NCI-H510A (cell line): ENCODE measurements at regions not wholly inside any gene's neighbourhood (a gene's known extent, or its start where the extent isn't known, plus 50 kb on each side); places are given as distances from the start of the nearest gene placed in this dataset.

Source experiments
- DNase-seq: peaks from one replicate; lab custom pipeline; 2025; lab: John Stamatoyannopoulos, UW

GRCh38 chr5:62714296-62714695 lies 135.7 kb downstream of the LRRC70 start:
- no peak for DNase-seq

- no peak for DNase-seq
Observed at GRCh38 chr5:62708481-62709325, 130.1 kb downstream of the LRRC70 start.

- DNase-seq: no peak
Observed at GRCh38 chr5:62707563-62707962, 128.9 kb downstream of the LRRC70 start.

GRCh38 chr5:62707131-62707530 lies 128.5 kb downstream of the LRRC70 start:
- no peak for DNase-seq

GRCh38 chr5:62705022-62705421 lies 126.4 kb downstream of the LRRC70 start:
- no peak for DNase-seq

GRCh38 chr5:62702126-62702525 lies 123.5 kb downstream of the LRRC70 start:
- DNase-seq: no peak

GRCh38 chr5:62701036-62701435 lies 122.4 kb downstream of the LRRC70 start:
- DNase-seq: no peak

- no peak for DNase-seq
Observed at GRCh38 chr5:62698756-62699155, 120.1 kb downstream of the LRRC70 start.

- no peak for DNase-seq
Observed at GRCh38 chr5:62695274-62695673, 116.7 kb downstream of the LRRC70 start.

- peak; percentile 27 for DNase-seq
Observed at GRCh38 chr5:62692946-62693713, 114.5 kb downstream of the LRRC70 start.

GRCh38 chr5:62691946-62692345 lies 113.3 kb downstream of the LRRC70 start:
- no peak for DNase-seq

GRCh38 chr5:62690421-62690820 lies 111.8 kb downstream of the LRRC70 start:
- DNase-seq: no peak

- DNase-seq: no peak
Observed at GRCh38 chr5:62689599-62690368, 111.2 kb downstream of the LRRC70 start.

GRCh38 chr5:62686692-62687091 lies 108.1 kb downstream of the LRRC70 start:
- DNase-seq: no peak

GRCh38 chr5:62685221-62685620 lies 106.6 kb downstream of the LRRC70 start:
- DNase-seq: no peak

- DNase-seq: no peak
Observed at GRCh38 chr5:62684310-62684709, 105.7 kb downstream of the LRRC70 start.

- no peak for DNase-seq
Observed at GRCh38 chr5:62682059-62682458, 103.4 kb downstream of the LRRC70 start.

- no peak for DNase-seq
Observed at GRCh38 chr5:62681117-62681850, 102.7 kb downstream of the LRRC70 start.

GRCh38 chr5:62680121-62680520 lies 101.5 kb downstream of the LRRC70 start:
- DNase-seq: no peak
